ENCODE measurements at regions not wholly inside any gene's neighbourhood (a gene's known extent, or its start where the extent isn't known, plus 50 kb on each side); places are given as distances from the start of the nearest gene placed in this dataset.

DNA sequence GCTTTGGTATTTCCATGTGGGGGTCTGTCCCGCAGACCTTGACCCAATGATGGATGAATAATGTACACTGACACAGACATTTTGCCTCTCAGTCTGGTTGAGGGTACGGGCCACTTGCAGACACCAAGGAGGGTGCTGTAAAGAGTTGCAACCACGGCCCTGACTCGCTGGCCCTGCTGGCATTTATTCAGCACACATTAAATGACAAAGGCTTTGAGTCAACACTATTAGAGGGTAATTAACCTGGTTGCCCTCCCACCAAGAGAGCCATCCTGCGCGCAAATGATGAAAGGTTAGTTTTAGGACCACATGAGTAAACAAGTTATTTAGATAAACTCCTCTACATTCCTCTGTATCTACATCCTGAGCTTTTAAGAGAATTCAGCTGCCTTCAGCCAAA lies 308.9 kb upstream of the MMS22L start:
- H3K27me3 Mint-ChIP-seq: no peaks in the 10 kb centered on the region
- H3K36me3 Mint-ChIP-seq: no peaks in the 10 kb centered on the region
- H3K4me3 Mint-ChIP-seq: no peak overlapping the region
- H3K27ac Mint-ChIP-seq: no peak overlapping the region
- H3K4me1 Mint-ChIP-seq (ENCODE audit: low read depth): no peaks in the 10 kb centered on the region
- peaks cover 3% of the 10 kb centered on the region for H3K9me3 Mint-ChIP-seq (ENCODE audit: low read depth)

GRCh38 chr6:97594844-97595243 lies 311.8 kb upstream of the MMS22L start:
- Mint-ChIP-seq H3K4me3 (no peak overlapping the region), H3K4me1 (ENCODE audit: low read depth) (no peaks in the 10 kb centered on the region), H3K27ac (no peak overlapping the region)

GRCh38 chr6:97621111-97621510 lies 338.1 kb upstream of the MMS22L start:
- Mint-ChIP-seq H3K4me3 (no peak overlapping the region), H3K36me3 (no peaks in the 10 kb centered on the region), H3K27ac (no peak overlapping the region), H3K27me3 (no peaks in the 10 kb centered on the region), H3K9me3 (ENCODE audit: low read depth) (peaks cover 9% of the 10 kb centered on the region), H3K4me1 (ENCODE audit: low read depth) (no peaks in the 10 kb centered on the region)

More at GRCh38 chr6:97594844-97595243, 311.8 kb upstream of the MMS22L start:
- no peaks in the 10 kb centered on the region for H3K9me3 Mint-ChIP-seq (ENCODE audit: low read depth)
- no peaks in the 10 kb centered on the region for H3K27me3 Mint-ChIP-seq
- H3K36me3 Mint-ChIP-seq: no peaks in the 10 kb centered on the region

DNA sequence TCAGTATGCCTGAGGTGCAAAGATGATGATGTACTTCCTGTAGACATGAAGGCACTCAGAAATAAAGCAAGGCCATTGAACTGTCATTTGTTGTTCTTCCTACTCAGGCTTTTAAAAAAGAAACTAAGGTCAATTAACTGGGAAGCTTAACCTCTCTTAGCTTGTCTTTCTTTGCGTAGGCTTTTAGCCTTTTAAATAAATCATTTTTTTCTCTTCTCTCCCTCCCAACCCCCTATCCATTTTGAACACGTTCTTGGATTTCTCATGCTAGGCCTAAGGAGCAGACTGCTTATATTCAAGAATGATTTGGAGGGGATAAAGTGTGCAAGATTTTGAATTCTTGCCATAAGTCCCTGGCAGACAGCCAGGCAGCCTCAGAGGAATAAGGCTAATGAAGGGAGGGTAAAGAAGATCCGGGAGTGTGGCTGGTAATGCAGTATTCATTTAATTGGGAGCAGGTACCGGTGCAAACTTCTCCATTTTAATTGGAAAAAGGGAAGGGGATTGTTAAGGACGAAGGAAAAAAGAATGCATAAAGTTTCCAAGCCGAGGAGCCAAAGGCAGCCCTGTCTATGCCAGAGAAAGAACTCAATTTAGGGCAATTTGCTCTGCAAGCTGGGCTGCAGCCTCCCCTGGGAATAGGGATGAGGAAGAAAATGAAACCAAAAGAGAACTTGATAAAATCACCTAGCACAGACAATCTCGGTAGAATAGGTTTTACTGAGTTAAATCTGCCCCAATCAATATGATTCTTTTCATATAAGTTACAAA lies 343.8 kb upstream of the MMS22L start:
- Mint-ChIP-seq H3K27ac (no peak overlapping the region), H3K4me3 (no peak overlapping the region), H3K36me3 (no peaks in the 10 kb centered on the region), H3K4me1 (ENCODE audit: low read depth) (no peaks in the 10 kb centered on the region), H3K27me3 (no peaks in the 10 kb centered on the region), H3K9me3 (ENCODE audit: low read depth) (peaks cover 9% of the 10 kb centered on the region)

- Mint-ChIP-seq H3K4me3 (no peak overlapping the region), H3K4me1 (ENCODE audit: low read depth) (no peaks in the 10 kb centered on the region)
These were observed 346.2 kb upstream of the MMS22L start for GRCh38 chr6:97629180-97629579.

DNA sequence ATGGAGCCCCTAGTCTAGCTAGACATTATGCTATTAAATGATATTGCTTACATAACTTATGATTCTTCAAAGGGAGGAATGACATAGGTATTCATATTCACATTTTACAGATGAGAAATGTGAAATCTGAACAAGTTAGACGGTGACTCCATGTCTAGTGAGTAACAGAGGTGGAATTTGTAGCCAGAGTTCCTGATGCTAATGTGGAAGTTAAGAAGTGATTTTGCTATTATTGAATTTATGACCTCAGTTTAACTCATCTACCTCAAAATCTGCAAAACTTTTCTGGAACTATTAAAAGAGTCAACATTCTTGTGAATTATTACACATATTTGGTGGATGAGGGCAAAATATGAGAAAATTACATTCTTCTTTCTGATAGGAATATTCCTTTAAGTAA lies 347.6 kb upstream of the MMS22L start:
- Mint-ChIP-seq H3K27me3 (no peaks in the 10 kb centered on the region), H3K27ac (no peak overlapping the region), H3K4me1 (ENCODE audit: low read depth) (no peaks in the 10 kb centered on the region), H3K36me3 (no peaks in the 10 kb centered on the region), H3K9me3 (ENCODE audit: low read depth) (peaks cover 5% of the 10 kb centered on the region), H3K4me3 (no peak overlapping the region)

More at GRCh38 chr6:97629180-97629579, 346.2 kb upstream of the MMS22L start:
- H3K27ac Mint-ChIP-seq: no peak overlapping the region
- H3K9me3 Mint-ChIP-seq (ENCODE audit: low read depth): peaks cover 5% of the 10 kb centered on the region
- H3K27me3 Mint-ChIP-seq: no peaks in the 10 kb centered on the region
- no peaks in the 10 kb centered on the region for H3K36me3 Mint-ChIP-seq

GRCh38 chr6:97632341-97632740 lies 349.3 kb upstream of the MMS22L start:
- Mint-ChIP-seq H3K4me1 (ENCODE audit: low read depth) (no peaks in the 10 kb centered on the region), H3K27me3 (no peaks in the 10 kb centered on the region), H3K4me3 (no peak overlapping the region), H3K36me3 (no peaks in the 10 kb centered on the region), H3K9me3 (ENCODE audit: low read depth) (peaks cover 7% of the 10 kb centered on the region), H3K27ac (no peak overlapping the region)

DNA sequence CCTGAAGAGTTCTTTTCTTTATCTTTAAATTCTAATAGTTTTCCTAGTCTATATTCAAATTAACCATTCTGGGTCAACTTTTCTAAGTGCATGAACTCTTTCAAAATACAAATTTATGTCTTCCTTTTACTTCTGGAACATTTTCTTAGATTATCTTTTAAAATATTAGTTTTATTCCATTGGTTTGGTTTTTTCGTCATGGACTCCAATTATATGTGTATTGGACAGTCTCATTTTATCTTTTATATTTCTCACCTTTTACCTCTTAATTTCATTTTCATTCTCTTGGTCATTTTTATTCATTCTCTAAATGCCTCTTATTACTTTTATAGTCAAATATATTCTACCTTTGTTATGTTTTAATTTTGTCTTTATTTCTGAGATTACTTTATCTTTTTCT lies 356.7 kb upstream of the MMS22L start:
- Mint-ChIP-seq H3K36me3 (no peaks in the 10 kb centered on the region), H3K27ac (no peak overlapping the region), H3K4me3 (no peak overlapping the region), H3K4me1 (ENCODE audit: low read depth) (no peaks in the 10 kb centered on the region), H3K27me3 (no peaks in the 10 kb centered on the region), H3K9me3 (ENCODE audit: low read depth) (peaks cover 17% of the 10 kb centered on the region)

- no peaks in the 10 kb centered on the region for H3K36me3 Mint-ChIP-seq
- H3K4me1 Mint-ChIP-seq (ENCODE audit: low read depth): no peaks in the 10 kb centered on the region
- H3K27me3 Mint-ChIP-seq: no peaks in the 10 kb centered on the region
- H3K4me3 Mint-ChIP-seq: no peak overlapping the region
- H3K27ac Mint-ChIP-seq: no peak overlapping the region
- H3K9me3 Mint-ChIP-seq (ENCODE audit: low read depth): peaks cover 16% of the 10 kb centered on the region
These were observed 361.3 kb upstream of the MMS22L start for GRCh38 chr6:97644353-97644752.

DNA sequence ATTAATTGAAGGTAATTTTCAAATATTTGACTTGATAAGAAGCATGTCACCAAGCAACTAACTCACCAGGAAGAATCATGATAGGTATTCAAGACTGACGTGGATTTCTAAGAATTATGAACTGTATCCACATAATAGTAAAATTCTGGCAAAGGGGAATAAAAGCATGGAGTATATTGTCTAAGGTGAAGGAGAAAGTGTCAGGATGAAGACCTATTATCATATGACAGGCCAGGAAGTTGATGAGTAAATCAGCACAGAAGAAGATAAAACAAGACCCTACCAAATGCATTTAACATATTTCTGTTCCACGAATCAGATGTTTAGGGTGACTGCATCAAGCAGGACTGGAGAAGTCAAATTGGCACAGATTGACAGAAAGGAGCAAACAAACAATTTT lies 362.7 kb upstream of the MMS22L start:
- H3K27ac Mint-ChIP-seq: no peak overlapping the region

DNA sequence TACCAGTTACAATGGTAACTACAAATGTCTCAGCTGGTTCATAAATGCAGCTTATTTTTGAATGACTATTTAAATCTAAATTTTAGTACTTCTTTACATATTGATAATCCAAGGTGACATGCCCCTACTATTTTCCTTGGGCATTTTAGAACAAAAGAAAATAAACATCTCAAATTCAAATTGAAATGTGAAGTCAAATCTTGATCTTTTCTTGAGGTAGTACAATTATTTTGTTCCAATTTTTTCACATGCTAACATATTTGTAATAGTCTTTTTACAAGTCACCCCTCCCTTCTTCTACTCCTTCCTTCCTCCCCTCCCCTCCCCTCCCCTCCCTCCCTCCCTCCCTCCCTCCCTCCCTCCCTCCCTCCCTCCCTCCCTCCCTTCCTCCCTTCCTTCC lies 370.1 kb upstream of the MMS22L start:
- Mint-ChIP-seq H3K4me1 (ENCODE audit: low read depth) (no peaks in the 10 kb centered on the region), H3K9me3 (ENCODE audit: low read depth) (peaks cover 5% of the 10 kb centered on the region), H3K27me3 (no peaks in the 10 kb centered on the region), H3K4me3 (no peak overlapping the region), H3K36me3 (no peaks in the 10 kb centered on the region), H3K27ac (no peak overlapping the region)

More for the DNA sequence above, 362.7 kb upstream of the MMS22L start:
- Mint-ChIP-seq H3K9me3 (ENCODE audit: low read depth) (peaks cover 5% of the 10 kb centered on the region), H3K4me3 (no peak overlapping the region), H3K36me3 (no peaks in the 10 kb centered on the region), H3K4me1 (ENCODE audit: low read depth) (no peaks in the 10 kb centered on the region), H3K27me3 (no peaks in the 10 kb centered on the region)

DNA sequence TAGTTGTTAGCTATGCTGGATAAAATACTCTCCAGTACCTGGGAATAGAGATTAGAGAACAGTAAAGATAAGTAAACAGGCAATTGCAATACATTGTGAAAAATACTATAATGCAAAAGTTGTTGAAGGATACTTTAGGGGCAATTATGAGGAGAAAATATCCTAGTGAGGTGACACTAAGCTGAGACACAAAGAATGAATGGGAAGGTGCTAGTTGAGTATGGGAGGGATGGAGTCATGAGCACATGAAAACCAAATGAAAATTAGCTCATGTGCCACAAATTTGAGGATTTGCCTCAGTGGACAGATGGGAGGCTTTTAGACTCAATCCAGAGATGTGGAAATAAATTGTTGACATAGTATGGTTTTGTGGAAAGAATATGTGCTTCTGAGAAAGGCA lies 370.5 kb upstream of the MMS22L start:
- no peaks in the 10 kb centered on the region for H3K36me3 Mint-ChIP-seq
- H3K4me1 Mint-ChIP-seq (ENCODE audit: low read depth): no peaks in the 10 kb centered on the region
- H3K4me3 Mint-ChIP-seq: no peak overlapping the region
- H3K27ac Mint-ChIP-seq: no peak overlapping the region
- peaks cover 5% of the 10 kb centered on the region for H3K9me3 Mint-ChIP-seq (ENCODE audit: low read depth)
- no peaks in the 10 kb centered on the region for H3K27me3 Mint-ChIP-seq

DNA sequence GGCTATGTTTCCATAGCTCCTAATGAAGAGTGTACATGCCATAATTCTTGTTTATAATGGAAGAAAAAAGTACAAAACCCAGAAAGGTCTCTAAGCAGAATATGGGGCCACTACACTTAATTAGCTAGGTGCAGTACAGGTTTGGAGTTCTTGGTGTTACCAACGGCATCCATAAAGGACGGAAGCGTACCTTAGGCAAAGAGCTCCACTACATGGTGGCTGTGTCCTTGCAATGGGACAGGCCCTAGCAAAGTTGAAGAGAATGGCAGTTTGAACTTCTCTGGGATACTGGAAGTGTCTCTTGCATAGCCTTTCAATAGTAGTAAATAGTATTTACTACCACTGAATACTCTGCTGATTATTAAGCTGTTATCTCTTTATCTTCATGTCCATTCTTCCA lies 371.7 kb upstream of the MMS22L start:
- Mint-ChIP-seq H3K4me3 (no peak overlapping the region), H3K27ac (no peak overlapping the region), H3K9me3 (ENCODE audit: low read depth) (peaks cover 5% of the 10 kb centered on the region), H3K27me3 (no peaks in the 10 kb centered on the region), H3K36me3 (no peaks in the 10 kb centered on the region), H3K4me1 (ENCODE audit: low read depth) (no peaks in the 10 kb centered on the region)

GRCh38 chr6:97656236-97656635 lies 373.2 kb upstream of the MMS22L start:
- Mint-ChIP-seq H3K4me3 (no peak overlapping the region), H3K9me3 (ENCODE audit: low read depth) (peaks cover 5% of the 10 kb centered on the region), H3K4me1 (ENCODE audit: low read depth) (no peaks in the 10 kb centered on the region), H3K36me3 (no peaks in the 10 kb centered on the region), H3K27ac (no peak overlapping the region), H3K27me3 (no peaks in the 10 kb centered on the region)

- no peaks in the 10 kb centered on the region for H3K27me3 Mint-ChIP-seq
- no peak overlapping the region for H3K4me3 Mint-ChIP-seq
- no peak overlapping the region for H3K27ac Mint-ChIP-seq
- H3K9me3 Mint-ChIP-seq (ENCODE audit: low read depth): peaks cover 5% of the 10 kb centered on the region
- no peaks in the 10 kb centered on the region for H3K36me3 Mint-ChIP-seq
- H3K4me1 Mint-ChIP-seq (ENCODE audit: low read depth): no peaks in the 10 kb centered on the region
These were observed 373.8 kb upstream of the MMS22L start for GRCh38 chr6:97656706-97657350.

- no peak overlapping the region for H3K27ac Mint-ChIP-seq
These were observed 375.1 kb upstream of the MMS22L start for GRCh38 chr6:97658090-97658489.

More at GRCh38 chr6:97658090-97658489, 375.1 kb upstream of the MMS22L start:
- Mint-ChIP-seq H3K27me3 (no peaks in the 10 kb centered on the region), H3K4me3 (no peak overlapping the region), H3K9me3 (ENCODE audit: low read depth) (peaks cover 5% of the 10 kb centered on the region), H3K4me1 (ENCODE audit: low read depth) (no peaks in the 10 kb centered on the region), H3K36me3 (no peaks in the 10 kb centered on the region)

Measured in activated naive CD8-positive, alpha-beta T cell (primary cell).